WTC11 (cell line): ENCODE measurements at regions not wholly inside any gene's neighbourhood (a gene's known extent, or its start where the extent isn't known, plus 50 kb on each side); places are given as distances from the start of the nearest gene placed in this dataset.

Experiments used
- ATAC-seq: fragments of 200-7000 bp; cut with Tn5 transposase; 2 replicates; pipeline ENCODE4 v1.10.0; 2021; ENCODE audit warnings: mild to moderate bottlenecking, moderate library complexity
- CTCF ChIA-PET: fragments of 300-600 bp; sonication (Branson Sonifier 250); formaldehyde crosslinking; loops from one replicate; lab custom pipeline; 2021; ENCODE audit warnings: antibody characterized with exemption; lab: Charles Lee
- POLR2A ChIA-PET: fragments of 350-600 bp; sonication (Branson Sonifier 250); formaldehyde crosslinking; loops from one replicate; lab custom pipeline; 2021; ENCODE audit warnings: antibody characterized with exemption; lab: Charles Lee
- DNase-seq: peaks from one replicate; pipeline ENCODE4 v3.0.0; 2021; ENCODE audit warnings: low spot score
- H3K27ac Mint-ChIP-seq: 2 replicates; pipeline ENCODE4 v1.8.0; 2021; ENCODE audit warnings: mixed read lengths
- H3K27me3 Mint-ChIP-seq: 2 replicates; pipeline ENCODE4 v1.8.0; 2021; ENCODE audit warnings: low read depth, mild to moderate bottlenecking, moderate library complexity, mixed read lengths
- H3K36me3 Mint-ChIP-seq: 2 replicates; pipeline ENCODE4 v1.8.0; 2021; ENCODE audit warnings: mixed read lengths
- H3K4me1 Mint-ChIP-seq: 2 replicates; pipeline ENCODE4 v1.8.0; 2022; ENCODE audit warnings: mixed read lengths
- H3K4me3 Mint-ChIP-seq: 2 replicates; pipeline ENCODE4 v1.8.0; 2021; ENCODE audit warnings: mild to moderate bottlenecking, moderate library complexity, mixed read lengths
- H3K9me3 Mint-ChIP-seq: 2 replicates; pipeline ENCODE4 v1.8.0; 2021; ENCODE audit warnings: mixed read lengths
- CREB1 ChIP-seq: sonication (generic); formaldehyde crosslinking; IDR thresholded peaks from 2 replicates; pipeline ENCODE4 v1.8.0; 2023; ENCODE audit warnings: mild to moderate bottlenecking, missing genetic modification reagents
- FOXJ3 ChIP-seq: sonication (generic); formaldehyde crosslinking; IDR thresholded peaks from 2 replicates; pipeline ENCODE4 v1.9.0; 2021; ENCODE audit warnings: missing genetic modification reagents, mild to moderate bottlenecking, borderline replicate concordance
- MYBL2 ChIP-seq: sonication (generic); formaldehyde crosslinking; IDR thresholded peaks from 2 replicates; pipeline ENCODE4 v1.8.1; 2023; ENCODE audit warnings: mild to moderate bottlenecking, moderate library complexity, missing genetic modification reagents
- NFE2L1 ChIP-seq: sonication (generic); formaldehyde crosslinking; IDR thresholded peaks from 2 replicates; pipeline ENCODE4 v1.8.1; 2023; ENCODE audit warnings: missing genetic modification reagents
- NR1H2 ChIP-seq: sonication (generic); formaldehyde crosslinking; IDR thresholded peaks from 2 replicates; pipeline ENCODE4 v1.9.0; 2021; ENCODE audit warnings: mild to moderate bottlenecking, moderate library complexity, missing genetic modification reagents
- NR2C2 ChIP-seq: sonication (generic); formaldehyde crosslinking; IDR thresholded peaks from 2 replicates; pipeline ENCODE4 v1.8.0; 2022; ENCODE audit warnings: mild to moderate bottlenecking, missing genetic modification reagents
- TCF7 ChIP-seq: sonication (generic); formaldehyde crosslinking; IDR thresholded peaks from 2 replicates; pipeline ENCODE4 v1.8.0; 2022; ENCODE audit warnings: mild to moderate bottlenecking, low read depth, missing genetic modification reagents, moderate library complexity
- ZNF121 ChIP-seq: sonication (generic); formaldehyde crosslinking; IDR thresholded peaks from 2 replicates; pipeline ENCODE4 v1.8.0; 2023; ENCODE audit warnings: missing genetic modification reagents
- TF ChIP-seq, protein P1 (sequence below): sonication (generic); formaldehyde crosslinking; IDR thresholded peaks from 2 replicates; pipeline ENCODE4 v1.8.0; 2023; ENCODE audit warnings: mild to moderate bottlenecking, missing genetic modification reagents
- TF ChIP-seq, protein P2 (sequence below): fragments of 250-450 bp; sonication (Bioruptor Pico); IDR thresholded peaks from 2 replicates; pipeline ENCODE4 v1.8.0; 2021; ENCODE audit warnings: mild to moderate bottlenecking
- TF ChIP-seq, protein P3 (sequence below): fragments of 200-600 bp; IDR thresholded peaks from 2 replicates; pipeline ENCODE4 v1.8.0; 2022; ENCODE audit warnings: antibody characterized with exemption
- TF ChIP-seq, protein P4 (sequence below): fragments of 250-450 bp; sonication (Bioruptor Pico); IDR thresholded peaks from 2 replicates; pipeline ENCODE4 v1.9.0; 2021; ENCODE audit warnings: moderate library complexity, mild to moderate bottlenecking, inconsistent platforms, borderline replicate concordance
- TF ChIP-seq, protein P5 (sequence below): sonication (generic); formaldehyde crosslinking; IDR thresholded peaks from 2 replicates; pipeline ENCODE4 v1.8.1; 2022; ENCODE audit warnings: low read depth, mild to moderate bottlenecking, moderate library complexity, missing genetic modification reagents, borderline replicate concordance
- TF ChIP-seq, protein P6 (sequence below): sonication (generic); formaldehyde crosslinking; conservative IDR thresholded peaks from 2 replicates; pipeline ENCODE4 v1.8.1; 2023; ENCODE audit warnings: mild to moderate bottlenecking, low read depth, missing genetic modification reagents, moderate library complexity

DNA sequence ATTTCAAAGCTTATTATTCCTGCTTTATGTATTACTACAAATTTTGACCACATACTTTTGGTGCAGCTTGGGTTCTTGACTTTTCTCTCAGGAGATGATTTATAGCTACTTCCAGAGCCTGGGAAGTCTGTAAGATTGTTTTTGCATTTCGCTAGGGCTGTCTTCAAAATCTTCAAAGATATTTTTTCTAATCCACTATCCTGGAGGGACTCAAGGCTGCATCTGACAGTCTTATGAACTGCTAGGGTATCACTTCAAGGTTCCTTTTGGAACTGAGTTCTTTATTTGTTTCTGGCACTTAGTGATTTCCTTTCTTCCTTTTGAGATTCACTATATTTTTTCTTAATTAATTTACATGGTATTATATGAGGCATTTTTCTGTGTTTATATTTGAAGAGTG lies 90.0 kb upstream of the LYPLAL1 start (continued):
- TF ChIP-seq, protein P1, sequence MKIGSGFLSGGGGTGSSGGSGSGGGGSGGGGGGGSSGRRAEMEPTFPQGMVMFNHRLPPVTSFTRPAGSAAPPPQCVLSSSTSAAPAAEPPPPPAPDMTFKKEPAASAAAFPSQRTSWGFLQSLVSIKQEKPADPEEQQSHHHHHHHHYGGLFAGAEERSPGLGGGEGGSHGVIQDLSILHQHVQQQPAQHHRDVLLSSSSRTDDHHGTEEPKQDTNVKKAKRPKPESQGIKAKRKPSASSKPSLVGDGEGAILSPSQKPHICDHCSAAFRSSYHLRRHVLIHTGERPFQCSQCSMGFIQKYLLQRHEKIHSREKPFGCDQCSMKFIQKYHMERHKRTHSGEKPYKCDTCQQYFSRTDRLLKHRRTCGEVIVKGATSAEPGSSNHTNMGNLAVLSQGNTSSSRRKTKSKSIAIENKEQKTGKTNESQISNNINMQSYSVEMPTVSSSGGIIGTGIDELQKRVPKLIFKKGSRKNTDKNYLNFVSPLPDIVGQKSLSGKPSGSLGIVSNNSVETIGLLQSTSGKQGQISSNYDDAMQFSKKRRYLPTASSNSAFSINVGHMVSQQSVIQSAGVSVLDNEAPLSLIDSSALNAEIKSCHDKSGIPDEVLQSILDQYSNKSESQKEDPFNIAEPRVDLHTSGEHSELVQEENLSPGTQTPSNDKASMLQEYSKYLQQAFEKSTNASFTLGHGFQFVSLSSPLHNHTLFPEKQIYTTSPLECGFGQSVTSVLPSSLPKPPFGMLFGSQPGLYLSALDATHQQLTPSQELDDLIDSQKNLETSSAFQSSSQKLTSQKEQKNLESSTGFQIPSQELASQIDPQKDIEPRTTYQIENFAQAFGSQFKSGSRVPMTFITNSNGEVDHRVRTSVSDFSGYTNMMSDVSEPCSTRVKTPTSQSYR (CRISPR knock-in tag), result no peak
- no peak for TF ChIP-seq FOXJ3

DNA sequence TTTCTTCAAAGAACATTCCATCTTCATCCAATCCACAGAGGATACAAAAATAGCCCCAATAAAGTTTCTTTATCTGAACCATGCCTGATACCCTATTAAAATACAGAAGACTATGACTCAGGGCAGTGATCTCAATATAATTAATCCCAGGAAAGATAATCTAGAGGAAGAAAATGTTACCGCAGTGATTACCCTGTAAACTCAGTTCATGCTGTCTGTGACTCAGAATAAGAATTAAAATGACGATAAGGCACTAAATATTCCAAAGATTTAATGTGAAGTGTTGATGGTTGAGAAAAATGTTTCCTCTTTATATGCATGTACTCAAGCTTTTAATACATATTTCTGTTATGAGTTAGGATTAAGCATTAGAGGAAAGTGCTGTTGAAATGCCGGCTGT lies 88.6 kb upstream of the LYPLAL1 start:
- no peak overlapping the region for H3K27ac Mint-ChIP-seq
- H3K9me3 Mint-ChIP-seq, result no peaks in the 10 kb centered on the region
- no peaks in the 10 kb centered on the region for H3K36me3 Mint-ChIP-seq
- ChIA-PET POLR2A (no interaction called here), CTCF (no interaction called here)
- no peak for DNase-seq
- H3K27me3 Mint-ChIP-seq, result no peaks in the 10 kb centered on the region
- no peak overlapping the region for H3K4me3 Mint-ChIP-seq
- no peak for ATAC-seq
- no peaks in the 10 kb centered on the region for H3K4me1 Mint-ChIP-seq
- no peak for TF ChIP-seq NFE2L1 (CRISPR knock-in tag)
- TF ChIP-seq MYBL2 (CRISPR knock-in tag), result no peak
- no peak for TF ChIP-seq ZNF121 (CRISPR knock-in tag)
- TF ChIP-seq, protein P2, sequence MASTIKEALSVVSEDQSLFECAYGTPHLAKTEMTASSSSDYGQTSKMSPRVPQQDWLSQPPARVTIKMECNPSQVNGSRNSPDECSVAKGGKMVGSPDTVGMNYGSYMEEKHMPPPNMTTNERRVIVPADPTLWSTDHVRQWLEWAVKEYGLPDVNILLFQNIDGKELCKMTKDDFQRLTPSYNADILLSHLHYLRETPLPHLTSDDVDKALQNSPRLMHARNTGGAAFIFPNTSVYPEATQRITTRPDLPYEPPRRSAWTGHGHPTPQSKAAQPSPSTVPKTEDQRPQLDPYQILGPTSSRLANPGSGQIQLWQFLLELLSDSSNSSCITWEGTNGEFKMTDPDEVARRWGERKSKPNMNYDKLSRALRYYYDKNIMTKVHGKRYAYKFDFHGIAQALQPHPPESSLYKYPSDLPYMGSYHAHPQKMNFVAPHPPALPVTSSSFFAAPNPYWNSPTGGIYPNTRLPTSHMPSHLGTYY, result no peak
- TF ChIP-seq, protein P3, sequence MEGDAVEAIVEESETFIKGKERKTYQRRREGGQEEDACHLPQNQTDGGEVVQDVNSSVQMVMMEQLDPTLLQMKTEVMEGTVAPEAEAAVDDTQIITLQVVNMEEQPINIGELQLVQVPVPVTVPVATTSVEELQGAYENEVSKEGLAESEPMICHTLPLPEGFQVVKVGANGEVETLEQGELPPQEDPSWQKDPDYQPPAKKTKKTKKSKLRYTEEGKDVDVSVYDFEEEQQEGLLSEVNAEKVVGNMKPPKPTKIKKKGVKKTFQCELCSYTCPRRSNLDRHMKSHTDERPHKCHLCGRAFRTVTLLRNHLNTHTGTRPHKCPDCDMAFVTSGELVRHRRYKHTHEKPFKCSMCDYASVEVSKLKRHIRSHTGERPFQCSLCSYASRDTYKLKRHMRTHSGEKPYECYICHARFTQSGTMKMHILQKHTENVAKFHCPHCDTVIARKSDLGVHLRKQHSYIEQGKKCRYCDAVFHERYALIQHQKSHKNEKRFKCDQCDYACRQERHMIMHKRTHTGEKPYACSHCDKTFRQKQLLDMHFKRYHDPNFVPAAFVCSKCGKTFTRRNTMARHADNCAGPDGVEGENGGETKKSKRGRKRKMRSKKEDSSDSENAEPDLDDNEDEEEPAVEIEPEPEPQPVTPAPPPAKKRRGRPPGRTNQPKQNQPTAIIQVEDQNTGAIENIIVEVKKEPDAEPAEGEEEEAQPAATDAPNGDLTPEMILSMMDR, result no peak
- TF ChIP-seq TCF7 (CRISPR knock-in tag), result no peak

DNA sequence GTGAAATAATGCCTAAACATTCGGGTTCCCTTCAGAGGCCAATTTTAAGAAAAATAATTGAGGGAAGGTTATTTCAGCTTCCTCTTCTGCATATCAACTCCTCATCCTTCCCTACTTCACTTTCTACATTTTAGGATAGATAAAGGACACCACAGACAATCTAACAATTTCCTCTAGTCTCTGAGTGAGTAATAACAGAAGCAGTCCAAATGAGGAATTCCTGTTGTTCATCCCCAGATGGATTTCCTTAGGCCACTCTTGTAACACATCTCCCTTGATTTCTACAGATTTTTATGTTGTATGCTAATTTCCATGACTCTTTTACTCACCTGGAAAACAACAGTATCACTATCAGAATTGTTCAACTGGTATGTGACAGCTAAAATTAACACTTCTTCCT lies 87.7 kb upstream of the LYPLAL1 start:
- H3K27me3 Mint-ChIP-seq, result no peaks in the 10 kb centered on the region
- no peak overlapping the region for H3K27ac Mint-ChIP-seq
- no peaks in the 10 kb centered on the region for H3K36me3 Mint-ChIP-seq
- ChIA-PET POLR2A (no interaction called here), CTCF (no interaction called here)
- ATAC-seq (no peak), DNase-seq (no peak)
- H3K4me3 Mint-ChIP-seq, result no peak overlapping the region
- TF ChIP-seq NR2C2 (CRISPR knock-in tag) (no peak), CREB1 (no peak), NR1H2 (CRISPR knock-in tag) (no peak)
- TF ChIP-seq, protein P4, sequence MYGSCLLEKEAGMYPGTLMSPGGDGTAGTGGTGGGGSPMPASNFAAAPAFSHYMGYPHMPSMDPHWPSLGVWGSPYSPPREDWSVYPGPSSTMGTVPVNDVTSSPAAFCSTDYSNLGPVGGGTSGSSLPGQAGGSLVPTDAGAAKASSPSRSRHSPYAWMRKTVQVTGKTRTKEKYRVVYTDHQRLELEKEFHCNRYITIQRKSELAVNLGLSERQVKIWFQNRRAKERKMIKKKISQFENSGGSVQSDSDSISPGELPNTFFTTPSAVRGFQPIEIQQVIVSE (CRISPR knock-in tag), result no peak
- TF ChIP-seq, protein P5, sequence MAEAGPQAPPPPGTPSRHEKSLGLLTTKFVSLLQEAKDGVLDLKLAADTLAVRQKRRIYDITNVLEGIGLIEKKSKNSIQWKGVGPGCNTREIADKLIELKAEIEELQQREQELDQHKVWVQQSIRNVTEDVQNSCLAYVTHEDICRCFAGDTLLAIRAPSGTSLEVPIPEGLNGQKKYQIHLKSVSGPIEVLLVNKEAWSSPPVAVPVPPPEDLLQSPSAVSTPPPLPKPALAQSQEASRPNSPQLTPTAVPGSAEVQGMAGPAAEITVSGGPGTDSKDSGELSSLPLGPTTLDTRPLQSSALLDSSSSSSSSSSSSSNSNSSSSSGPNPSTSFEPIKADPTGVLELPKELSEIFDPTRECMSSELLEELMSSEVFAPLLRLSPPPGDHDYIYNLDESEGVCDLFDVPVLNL (CRISPR knock-in tag), result no peak
- TF ChIP-seq, protein P6, sequence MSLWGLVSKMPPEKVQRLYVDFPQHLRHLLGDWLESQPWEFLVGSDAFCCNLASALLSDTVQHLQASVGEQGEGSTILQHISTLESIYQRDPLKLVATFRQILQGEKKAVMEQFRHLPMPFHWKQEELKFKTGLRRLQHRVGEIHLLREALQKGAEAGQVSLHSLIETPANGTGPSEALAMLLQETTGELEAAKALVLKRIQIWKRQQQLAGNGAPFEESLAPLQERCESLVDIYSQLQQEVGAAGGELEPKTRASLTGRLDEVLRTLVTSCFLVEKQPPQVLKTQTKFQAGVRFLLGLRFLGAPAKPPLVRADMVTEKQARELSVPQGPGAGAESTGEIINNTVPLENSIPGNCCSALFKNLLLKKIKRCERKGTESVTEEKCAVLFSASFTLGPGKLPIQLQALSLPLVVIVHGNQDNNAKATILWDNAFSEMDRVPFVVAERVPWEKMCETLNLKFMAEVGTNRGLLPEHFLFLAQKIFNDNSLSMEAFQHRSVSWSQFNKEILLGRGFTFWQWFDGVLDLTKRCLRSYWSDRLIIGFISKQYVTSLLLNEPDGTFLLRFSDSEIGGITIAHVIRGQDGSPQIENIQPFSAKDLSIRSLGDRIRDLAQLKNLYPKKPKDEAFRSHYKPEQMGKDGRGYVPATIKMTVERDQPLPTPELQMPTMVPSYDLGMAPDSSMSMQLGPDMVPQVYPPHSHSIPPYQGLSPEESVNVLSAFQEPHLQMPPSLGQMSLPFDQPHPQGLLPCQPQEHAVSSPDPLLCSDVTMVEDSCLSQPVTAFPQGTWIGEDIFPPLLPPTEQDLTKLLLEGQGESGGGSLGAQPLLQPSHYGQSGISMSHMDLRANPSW (CRISPR knock-in tag), result no peak
- H3K4me1 Mint-ChIP-seq, result no peaks in the 10 kb centered on the region
- H3K9me3 Mint-ChIP-seq, result no peaks in the 10 kb centered on the region
